B cell (primary cell): ENCODE measurements at regions not wholly inside any gene's neighbourhood (a gene's known extent, or its start where the extent isn't known, plus 50 kb on each side); places are given as distances from the start of the nearest gene placed in this dataset.
A peak's percentile ranks its signal among the peaks of the same experiment; 100 is the strongest.

ENCODE experiments used
- ATAC-seq: fragments of 200-7000 bp; cut with Tn5 transposase; one replicate; pipeline ENCODE4 v1.10.0; 2021; ENCODE audit warnings: low read depth, mild to moderate bottlenecking, moderate number of reproducible peaks, moderate library complexity
- CTCF ChIA-PET: fragments of 350-600 bp; sonication (Branson Sonifier 250); formaldehyde crosslinking; loops from one replicate; lab custom pipeline; 2021; ENCODE audit warnings: antibody characterized with exemption, inconsistent platforms; lab: Charles Lee
- POLR2A ChIA-PET: fragments of 350-600 bp; sonication (Branson Sonifier 250); formaldehyde crosslinking; loops from one replicate; lab custom pipeline; 2021; ENCODE audit warnings: antibody characterized with exemption; lab: Charles Lee
- DNase-seq: peaks from one replicate; pipeline ENCODE4 v3.0.0; 2013
- H2AFZ ChIP-seq: 2 replicates; pipeline ENCODE4 v1.6.1; 2012; ENCODE audit warnings: mild to moderate bottlenecking, low read depth, low read length; ENCODE audit not compliant: insufficient read depth, poor library complexity, severe bottlenecking
- H3K27ac ChIP-seq, 2 donors: 1 replicate in 1 of 2; 2 replicates in 1 of 2; pipeline ENCODE4 v1.5.1; 2012 to 2013; ENCODE audit warnings: low read length in 2 of 2, mild to moderate bottlenecking in 2 of 2, moderate library complexity in 1 of 2
- H3K27me3 ChIP-seq, 4 experiments: fragments of 200-600 bp in 1 of 4; sonication (generic) in 1 of 4; replicated peaks in 1 of 4; 1 replicate in 2 of 4; 2 replicates in 2 of 4; pipeline versions ENCODE4 v1.6.1 to v1.7.0; 2013 to 2016; ENCODE audit warnings: low read length in 3 of 4, mild to moderate bottlenecking in 2 of 4, mixed read lengths in 1 of 4, moderate library complexity in 1 of 4; ENCODE audit not compliant: insufficient read depth in 4 of 4, control insufficient read depth in 3 of 4; ENCODE audit errors: control extremely low read depth in 1 of 4
- H3K36me3 ChIP-seq, 2 experiments: replicated peaks in 1 of 2; 1 replicate in 1 of 2; 2 replicates in 1 of 2; pipeline versions ENCODE4 v1.6.1 to v1.7.1; 2013; ENCODE audit warnings: low read length in 1 of 2; ENCODE audit not compliant: insufficient read depth in 2 of 2, control insufficient read depth in 1 of 2; ENCODE audit errors: control extremely low read depth in 1 of 2, extremely low read depth in 1 of 2
- H3K4me1 ChIP-seq, 2 donors: fragments of 200-600 bp in 1 of 2; sonication (generic) in 1 of 2; 1 replicate in 1 of 2; 2 replicates in 1 of 2; pipeline versions ENCODE4 v1.5.1 to v1.6.1; 2013 to 2017; ENCODE audit warnings: low read length in 2 of 2; ENCODE audit not compliant: control insufficient read depth in 2 of 2, insufficient read depth in 2 of 2
- H3K4me2 ChIP-seq: replicated peaks from 2 replicates; pipeline ENCODE3; 2012; ENCODE audit warnings: mild to moderate bottlenecking, low read depth, low read length; ENCODE audit not compliant: poor library complexity, severe bottlenecking
- H3K4me3 ChIP-seq, 5 experiments: fragments of 200-600 bp in 1 of 5; sonication (generic) in 1 of 5; 1 replicate in 3 of 5; 2 replicates in 2 of 5; pipeline versions ENCODE4 v1.5.1 to v1.7.0; 2011 to 2016; ENCODE audit warnings: low read length in 4 of 5, mild to moderate bottlenecking in 4 of 5, low read depth in 2 of 5, control low read depth in 1 of 5, moderate library complexity in 1 of 5; ENCODE audit not compliant: insufficient read depth in 1 of 5; ENCODE audit errors: control extremely low read depth in 1 of 5, extremely low read depth in 1 of 5
- H3K79me2 ChIP-seq: fragments of 200-600 bp; sonication (generic); one replicate; pipeline ENCODE4 v1.6.0; 2016; ENCODE audit warnings: low read length; ENCODE audit not compliant: control insufficient read depth, insufficient read depth
- H3K9ac ChIP-seq: fragments of 200-600 bp; sonication (generic); 2 replicates; pipeline ENCODE4 v1.6.1; 2017; ENCODE audit warnings: mild to moderate bottlenecking, low read length, moderate library complexity
- H3K9me3 ChIP-seq, 3 donors: one replicate each; pipeline versions ENCODE4 v1.6.1 to v1.7.1; 2013; ENCODE audit warnings: low read length in 2 of 3; ENCODE audit not compliant: control insufficient read depth in 2 of 3, insufficient read depth in 1 of 3; ENCODE audit errors: control extremely low read depth in 1 of 3
- H4K20me1 ChIP-seq: 2 replicates; pipeline ENCODE4 v1.6.0; 2012; ENCODE audit warnings: mild to moderate bottlenecking, low read length; ENCODE audit not compliant: insufficient read depth, control insufficient read depth, poor library complexity, severe bottlenecking
- H3K27ac Mint-ChIP-seq: one replicate; pipeline ENCODE4 v1.8.0; 2021; ENCODE audit warnings: mixed read lengths
- H3K27me3 Mint-ChIP-seq: one replicate; pipeline ENCODE4 v1.8.0; 2021; ENCODE audit warnings: mixed read lengths
- H3K4me1 Mint-ChIP-seq: one replicate; pipeline ENCODE4 v1.8.0; 2021; ENCODE audit warnings: mixed read lengths
- H3K4me3 Mint-ChIP-seq: one replicate; pipeline ENCODE4 v1.8.0; 2021; ENCODE audit warnings: mixed read lengths
- H3K9me3 Mint-ChIP-seq: one replicate; pipeline ENCODE4 v1.8.0; 2022; ENCODE audit warnings: mixed read lengths; ENCODE audit not compliant: insufficient read depth
- EZH2 ChIP-seq: IDR thresholded peaks from 2 replicates; pipeline ENCODE4 v1.6.1; 2012; ENCODE audit warnings: borderline replicate concordance, low read depth, mild to moderate bottlenecking, moderate library complexity, low read length; ENCODE audit not compliant: insufficient read depth, poor library complexity, severe bottlenecking
- WGBS: methylation state at CpG from one replicate; pipeline ENCODE4 v1.1.5; 2013; ENCODE audit warnings: missing lambda C conversion rate; ENCODE audit not compliant: insufficient coverage; 5-methylcytosine and 5-hydroxymethylcytosine counted together
- intact Hi-C: fragments of 100-400 bp; cut with micrococcal nuclease; formaldehyde crosslinking; loops from one replicate; pipeline ENCODE4 v1.10.0; 2022
- TF ChIP-seq, protein P1 (sequence below): fragments of 200-600 bp; IDR thresholded peaks from one replicate; pipeline ENCODE4 v1.8.0; 2022; ENCODE audit warnings: antibody characterized with exemption, mild to moderate bottlenecking

DNA sequence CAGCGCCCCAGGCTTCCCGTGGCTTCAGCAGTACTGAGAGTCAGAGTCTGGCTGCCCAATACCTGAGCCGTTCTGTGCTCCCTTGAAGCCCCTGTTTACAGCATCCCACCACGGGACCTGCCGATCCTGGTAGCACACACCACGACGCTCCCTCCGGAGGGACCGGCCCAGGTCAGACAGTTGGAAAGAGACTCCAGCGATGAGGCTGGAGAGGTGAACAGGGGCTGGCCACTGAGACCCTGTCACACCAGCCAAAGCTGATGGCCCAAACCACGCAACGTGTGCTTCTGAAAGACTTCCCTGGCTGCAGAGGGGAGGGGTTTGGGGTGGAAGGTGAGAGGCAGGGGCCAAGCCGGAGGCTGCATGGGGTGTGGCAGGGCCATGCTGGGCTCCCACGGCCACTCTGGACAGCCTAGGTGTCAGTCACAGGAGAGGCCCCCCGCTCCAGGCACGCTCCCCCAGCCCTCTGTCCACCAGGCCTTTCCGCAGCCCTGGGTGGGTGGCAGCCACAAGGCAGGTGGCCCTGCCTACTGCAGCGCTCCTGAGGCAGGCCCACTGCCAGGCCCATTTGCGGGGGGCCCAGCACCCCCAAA lies 140.2 kb upstream of the CHST15 start:
- Mint-ChIP-seq H3K4me3 (no peak overlapping the region), H3K27me3 (no peaks in the 10 kb centered on the region), H3K4me1 (peaks cover 12% of the 10 kb centered on the region), H3K27ac (no peak overlapping the region), H3K9me3 (no peaks in the 10 kb centered on the region)
- no peak overlapping the region for H3K4me3 ChIP-seq
- no peak overlapping the region for H3K27ac ChIP-seq
- TF ChIP-seq, protein P1, sequence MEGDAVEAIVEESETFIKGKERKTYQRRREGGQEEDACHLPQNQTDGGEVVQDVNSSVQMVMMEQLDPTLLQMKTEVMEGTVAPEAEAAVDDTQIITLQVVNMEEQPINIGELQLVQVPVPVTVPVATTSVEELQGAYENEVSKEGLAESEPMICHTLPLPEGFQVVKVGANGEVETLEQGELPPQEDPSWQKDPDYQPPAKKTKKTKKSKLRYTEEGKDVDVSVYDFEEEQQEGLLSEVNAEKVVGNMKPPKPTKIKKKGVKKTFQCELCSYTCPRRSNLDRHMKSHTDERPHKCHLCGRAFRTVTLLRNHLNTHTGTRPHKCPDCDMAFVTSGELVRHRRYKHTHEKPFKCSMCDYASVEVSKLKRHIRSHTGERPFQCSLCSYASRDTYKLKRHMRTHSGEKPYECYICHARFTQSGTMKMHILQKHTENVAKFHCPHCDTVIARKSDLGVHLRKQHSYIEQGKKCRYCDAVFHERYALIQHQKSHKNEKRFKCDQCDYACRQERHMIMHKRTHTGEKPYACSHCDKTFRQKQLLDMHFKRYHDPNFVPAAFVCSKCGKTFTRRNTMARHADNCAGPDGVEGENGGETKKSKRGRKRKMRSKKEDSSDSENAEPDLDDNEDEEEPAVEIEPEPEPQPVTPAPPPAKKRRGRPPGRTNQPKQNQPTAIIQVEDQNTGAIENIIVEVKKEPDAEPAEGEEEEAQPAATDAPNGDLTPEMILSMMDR: no peak
- no peaks in the 10 kb centered on the region for H3K27me3 ChIP-seq
- DNase-seq: no peak
- ATAC-seq: no peak
- H2AFZ ChIP-seq: no peak overlapping the region
- no peak overlapping the region for H3K4me2 ChIP-seq
- peaks cover 5% of the 10 kb centered on the region in 2 donors for H3K4me1 ChIP-seq
- H3K79me2 ChIP-seq: no peaks in the 10 kb centered on the region
- no peaks in the 10 kb centered on the region for H4K20me1 ChIP-seq
- no peaks in the 10 kb centered on the region for H3K36me3 ChIP-seq
- POLR2A ChIA-PET: no interaction called here
- no peak overlapping the region for H3K9ac ChIP-seq
- WGBS: 97% methylated on average over 17 of the region's 19 CpGs
- no peaks in the 10 kb centered on the region for H3K9me3 ChIP-seq
- intact Hi-C loops: loop anchor here (5.0 kb wide), 1 partner anchor 154 kb away; no protein-coding TSS in a partner anchor
- CTCF ChIA-PET: no interaction called here

DNA sequence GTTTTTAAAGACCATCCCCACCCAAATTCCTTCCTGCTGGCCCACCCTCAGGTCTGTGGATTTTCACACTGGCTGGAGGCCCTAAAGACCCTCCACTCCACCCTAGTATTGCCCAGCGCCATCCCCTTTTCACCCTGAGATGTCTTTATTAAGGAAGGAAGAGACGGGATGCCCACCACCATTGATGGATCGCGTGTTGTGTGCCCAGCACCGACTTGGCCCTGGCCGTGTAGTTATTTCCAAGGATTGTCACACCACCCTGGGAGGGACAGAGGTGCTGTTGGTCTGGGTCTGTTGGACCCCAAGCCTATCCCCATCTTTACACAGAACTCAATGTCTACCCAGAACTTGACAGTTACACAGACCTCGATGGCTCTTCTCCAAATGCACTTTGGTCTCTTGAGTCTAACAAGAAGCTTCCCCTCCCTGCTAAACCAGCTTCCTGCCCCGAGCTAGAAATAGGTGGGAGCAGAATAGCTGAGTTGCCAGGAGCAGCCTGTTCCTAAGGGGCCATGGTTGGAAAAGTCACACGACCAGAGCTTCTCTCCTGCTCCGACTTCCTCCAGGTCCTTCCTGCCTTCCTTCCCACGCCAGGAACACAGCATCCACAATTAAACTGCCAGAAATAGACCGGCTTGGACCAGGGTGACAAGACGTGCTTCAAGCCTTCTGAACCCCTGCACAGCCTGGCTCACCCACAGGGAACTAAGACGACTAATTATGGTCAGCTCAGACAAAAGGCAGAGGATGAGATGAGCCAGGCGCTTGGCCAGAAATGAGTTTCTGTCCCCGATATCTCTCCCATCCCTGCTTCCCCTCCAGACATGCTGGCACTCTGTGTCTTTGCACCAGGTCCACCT lies 139.5 kb upstream of the CHST15 start:
- Histone ChIP-seq H3K27me3 (no peaks in the 10 kb centered on the region), H3K4me1 (peaks cover 5% of the 10 kb centered on the region in 2 donors), H3K9me3 (no peaks in the 10 kb centered on the region), H2AFZ (no peak overlapping the region), H3K9ac (no peak overlapping the region), H3K4me2 (no peak overlapping the region), H3K79me2 (no peaks in the 10 kb centered on the region), H3K27ac (no peak overlapping the region), H3K4me3 (no peak overlapping the region), H3K36me3 (no peaks in the 10 kb centered on the region), H4K20me1 (no peaks in the 10 kb centered on the region)
- H3K27ac Mint-ChIP-seq: peak overlapping the region; percentile 68
- H3K27me3 Mint-ChIP-seq: no peaks in the 10 kb centered on the region
- no peak overlapping the region for H3K4me3 Mint-ChIP-seq
- intact Hi-C loops: loop anchor here (5.0 kb wide), 1 partner anchor 154 kb away; no protein-coding TSS in a partner anchor
- 56% methylated on average over 10 of the region's 16 CpGs for WGBS
- no peak for ATAC-seq
- POLR2A ChIA-PET: no interaction called here
- peaks cover 11% of the 10 kb centered on the region for H3K4me1 Mint-ChIP-seq
- H3K9me3 Mint-ChIP-seq: no peaks in the 10 kb centered on the region
- no peak for DNase-seq
- TF ChIP-seq EZH2: no peak
- TF ChIP-seq, protein P1: no peak
- CTCF ChIA-PET: interaction anchor here (0.9 to 2.1 kb wide), 3 partner anchors 156 to 239 kb away, joined by 3 to 11 read pairs (median 10); no protein-coding TSS in a partner anchor
